ENCODE measurements at regions not wholly inside any gene's neighbourhood (a gene's known extent, or its start where the extent isn't known, plus 50 kb on each side); places are given as distances from the start of the nearest gene placed in this dataset.

- TF ChIP-seq CTCF (conservative IDR thresholded peaks at IDR 0.05; ENCODE audit: low read depth, low read length): no peak
- H3K4me3 ChIP-seq (ENCODE audit: low read length): no peak overlapping the region
- DNase-seq (ENCODE audit: low read depth): no peak
Observed at GRCh38 chr6:141301779-141302178, 830.9 kb upstream of the GJE1 start.

- no peak for DNase-seq (ENCODE audit: low read depth)
- no peak overlapping the region for H3K4me3 ChIP-seq (ENCODE audit: low read length)
- TF ChIP-seq CTCF (conservative IDR thresholded peaks at IDR 0.05; ENCODE audit: low read depth, low read length): no peak
Observed at GRCh38 chr6:141290941-141291721, 841.6 kb upstream of the GJE1 start.

- DNase-seq (ENCODE audit: low read depth): no peak
- no peak overlapping the region for H3K4me3 ChIP-seq (ENCODE audit: low read length)
- TF ChIP-seq CTCF (conservative IDR thresholded peaks at IDR 0.05; ENCODE audit: low read depth, low read length): no peak
Observed at GRCh38 chr6:141288947-141289346, 843.8 kb upstream of the GJE1 start.

- H3K4me3 ChIP-seq (ENCODE audit: low read length): no peak overlapping the region
- DNase-seq (ENCODE audit: low read depth): no peak
- no peak for TF ChIP-seq CTCF (conservative IDR thresholded peaks at IDR 0.05; ENCODE audit: low read depth, low read length)
Observed at GRCh38 chr6:141282263-141282662, 850.5 kb upstream of the GJE1 start.

GRCh38 chr6:141269684-141270083 lies 863.0 kb upstream of the GJE1 start:
- H3K4me3 ChIP-seq (ENCODE audit: low read length): no peak overlapping the region
- no peak for DNase-seq (ENCODE audit: low read depth)
- no peak for TF ChIP-seq CTCF (conservative IDR thresholded peaks at IDR 0.05; ENCODE audit: low read depth, low read length)

- H3K4me3 ChIP-seq (ENCODE audit: low read length): no peak overlapping the region
- DNase-seq (ENCODE audit: low read depth): no peak
- TF ChIP-seq CTCF (conservative IDR thresholded peaks at IDR 0.05; ENCODE audit: low read depth, low read length): no peak
Observed at GRCh38 chr6:141267420-141267819, 865.3 kb upstream of the GJE1 start.
